NCI-H748 treated with DMSO at 0.1 percent for 48 hours (cell line): ENCODE measurements at regions not wholly inside any gene's neighbourhood (a gene's known extent, or its start where the extent isn't known, plus 50 kb on each side); places are given as distances from the start of the nearest gene placed in this dataset.
"Not testable (repeated sequence)": the region's sequence is repeated elsewhere in the genome, so short reads cannot be mapped to it uniquely, and the experiment has no call there.

ENCODE experiments used
- DNase-seq: peaks from one replicate; lab custom pipeline; 2025; lab: John Stamatoyannopoulos, UW

DNA sequence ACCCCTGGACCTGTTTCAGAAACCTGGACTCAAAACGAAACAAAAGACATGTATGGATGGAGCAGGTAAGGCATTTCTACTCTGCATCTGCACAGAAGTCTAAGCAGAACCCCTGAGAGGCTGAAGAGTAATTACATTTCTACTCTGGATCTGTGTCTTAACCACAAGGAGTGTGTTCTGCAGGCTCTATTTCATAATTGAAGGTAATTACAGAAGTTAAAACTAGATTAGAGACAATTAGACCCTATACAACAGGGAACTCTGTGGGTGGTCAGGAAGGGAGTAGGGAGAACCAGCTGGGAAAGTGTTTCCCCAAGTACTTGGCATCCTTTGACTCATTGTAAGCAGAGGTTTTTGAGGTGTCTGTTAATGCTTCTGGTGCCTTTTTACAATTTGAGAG is 69.8 kb downstream of the IGSF1 start:
- peak; percentile 53 for DNase-seq

DNA sequence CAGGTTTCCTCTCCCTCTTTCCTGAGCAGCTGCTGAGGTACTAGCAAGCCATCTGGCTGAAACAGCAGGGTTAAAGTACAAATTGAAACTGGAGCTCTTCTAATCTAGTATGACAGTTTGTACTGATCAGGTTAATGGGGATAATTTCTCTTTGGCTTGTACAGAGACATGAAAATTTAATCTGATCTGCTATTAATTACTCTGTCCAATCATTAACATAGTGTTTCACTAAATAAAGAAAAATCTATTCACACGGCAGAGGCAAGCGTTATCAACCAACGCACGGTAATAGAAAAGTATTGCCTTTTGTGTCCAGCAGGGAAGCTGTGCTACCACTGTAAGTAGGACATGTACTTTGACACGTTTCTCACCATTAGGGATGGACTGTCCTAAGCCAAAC is 71.1 kb downstream of the IGSF1 start:
- DNase-seq = no peak

DNA sequence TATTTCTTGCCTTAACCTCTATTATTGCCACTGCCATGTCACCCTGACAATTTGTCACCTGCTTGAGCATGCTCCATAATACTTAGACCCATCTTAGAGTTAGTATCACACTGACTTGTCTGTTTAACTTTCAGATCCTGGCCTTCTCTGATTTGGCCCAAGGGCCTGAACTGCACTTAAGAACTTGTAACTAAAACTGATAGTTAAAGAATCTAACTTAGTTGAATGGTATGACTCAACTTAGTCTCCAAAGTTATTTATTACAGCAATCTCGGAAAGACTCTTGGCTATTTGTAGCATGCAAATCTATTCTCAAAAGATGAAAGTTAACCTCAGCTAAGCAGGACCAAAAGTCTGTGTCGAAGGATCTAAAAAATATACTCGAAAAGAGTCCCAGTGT is 72.3 kb downstream of the IGSF1 start:
- no peak for DNase-seq

DNA sequence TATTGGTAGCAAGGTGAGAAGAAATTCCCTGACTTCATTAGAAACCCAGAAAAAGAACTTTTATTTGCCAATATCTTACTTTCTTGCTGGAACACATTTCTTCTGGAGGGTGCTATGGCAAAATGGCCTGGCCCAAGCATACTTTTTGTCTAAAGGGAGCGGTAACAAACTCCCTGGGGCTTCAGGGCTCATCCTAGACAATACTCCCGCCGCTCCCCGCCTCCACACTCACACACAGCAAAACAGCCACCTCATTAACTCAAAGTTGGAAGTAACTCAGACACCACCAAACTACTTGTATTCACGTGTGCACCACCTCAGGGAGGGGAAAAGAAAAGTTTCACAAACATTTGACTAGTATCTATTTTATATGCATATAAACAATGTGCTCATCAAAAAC is 75.7 kb downstream of the IGSF1 start:
- DNase-seq = no peak

DNA sequence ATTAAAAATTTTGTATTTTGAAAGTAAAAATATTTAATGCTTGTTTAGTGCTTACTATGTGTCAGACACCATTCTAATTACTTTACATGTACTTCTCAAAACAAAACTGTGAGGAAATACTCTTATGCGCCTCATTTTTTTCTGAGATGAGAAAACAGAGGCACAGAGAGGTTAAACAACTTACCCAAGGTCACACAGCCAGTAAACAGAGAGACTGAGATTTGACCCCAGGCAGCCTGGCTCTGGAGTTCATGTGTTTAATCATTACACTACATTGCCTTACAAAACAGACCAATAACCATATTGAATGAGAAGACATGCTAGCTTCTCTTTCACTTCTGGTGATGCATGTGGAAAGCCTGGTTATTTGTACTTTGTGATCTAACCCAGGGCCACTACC is 86.3 kb downstream of the IGSF1 start:
- DNase-seq = no peak

DNA sequence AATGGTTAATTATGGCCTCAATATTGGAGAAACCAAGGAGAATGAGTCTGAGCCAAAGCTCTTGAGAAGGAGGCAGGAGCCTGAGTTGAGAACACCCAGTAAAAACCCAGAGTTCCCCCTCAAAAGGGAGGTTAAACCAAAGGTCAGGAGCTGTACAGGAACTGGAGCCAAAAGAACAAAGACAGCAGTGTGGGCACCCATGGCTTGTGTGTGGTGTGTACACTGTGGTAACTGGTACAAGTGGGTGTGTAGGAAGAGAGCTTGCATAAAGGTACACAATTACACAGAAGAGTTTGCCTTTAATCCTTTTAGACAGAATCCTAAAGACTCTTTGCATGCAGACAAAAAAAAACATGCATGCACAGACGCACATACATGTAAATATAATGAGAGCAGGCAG is 87.1 kb downstream of the IGSF1 start:
- DNase-seq = no peak

DNA sequence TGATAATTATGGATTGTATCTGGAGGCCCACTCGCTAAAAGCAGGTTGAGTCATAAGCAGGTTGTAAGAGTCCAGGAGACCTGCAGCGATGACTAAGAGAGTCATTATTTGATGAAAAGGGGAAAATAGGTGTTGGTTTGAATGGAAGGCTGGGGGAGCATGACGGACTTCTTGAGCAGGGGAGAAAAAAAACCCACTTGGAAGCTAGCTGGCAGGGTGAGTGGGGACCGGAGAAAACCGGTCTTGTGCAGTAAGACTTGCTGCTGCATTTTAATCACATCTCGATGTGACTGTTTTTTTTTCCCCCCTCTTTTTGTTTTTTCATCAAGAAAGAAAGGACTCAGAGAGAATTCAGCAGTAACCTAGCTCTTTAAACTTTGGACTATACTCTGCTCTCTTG is 90.0 kb downstream of the IGSF1 start:
- DNase-seq = no peak

DNA sequence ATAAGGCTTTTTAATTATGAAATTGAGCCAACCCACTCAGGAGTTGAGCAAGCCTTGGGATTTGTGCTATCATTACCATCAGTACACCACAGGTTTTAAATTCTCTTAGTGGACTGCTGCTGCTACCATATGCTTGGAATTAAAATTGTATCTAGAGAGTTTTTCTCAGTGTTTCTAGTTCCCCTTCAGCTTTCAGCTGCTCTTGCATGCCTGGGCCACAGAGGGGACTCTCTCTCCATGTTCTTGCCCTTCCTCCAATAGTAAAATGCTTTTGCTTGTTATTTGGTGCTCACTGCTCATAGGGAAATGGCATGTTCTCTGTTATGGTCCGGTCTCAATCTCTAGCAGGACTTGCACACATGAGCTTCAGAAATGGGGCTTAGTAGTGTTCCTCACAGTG is 101.9 kb downstream of the IGSF1 start:
- no peak for DNase-seq

DNA sequence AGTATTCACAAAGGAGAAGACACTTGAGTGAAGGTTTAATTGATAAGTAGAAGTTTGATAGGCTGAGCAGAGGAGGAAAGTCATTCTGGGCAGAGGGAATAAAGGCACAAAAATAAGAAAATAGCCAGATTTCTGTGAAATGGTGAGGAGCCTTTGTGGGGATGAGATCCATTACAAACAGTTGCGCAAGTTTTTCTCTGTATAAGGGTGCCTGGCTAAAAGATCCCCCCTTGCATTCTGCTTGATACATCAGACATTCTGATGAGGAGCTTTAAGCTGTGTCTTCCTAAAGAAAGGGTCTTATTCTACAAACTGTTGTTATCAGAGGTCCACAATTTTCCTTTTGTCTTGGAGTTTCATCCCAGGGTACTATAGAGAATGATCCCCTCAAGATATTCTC is 112.0 kb downstream of the ARHGAP36 start:
- no peak for DNase-seq

DNA sequence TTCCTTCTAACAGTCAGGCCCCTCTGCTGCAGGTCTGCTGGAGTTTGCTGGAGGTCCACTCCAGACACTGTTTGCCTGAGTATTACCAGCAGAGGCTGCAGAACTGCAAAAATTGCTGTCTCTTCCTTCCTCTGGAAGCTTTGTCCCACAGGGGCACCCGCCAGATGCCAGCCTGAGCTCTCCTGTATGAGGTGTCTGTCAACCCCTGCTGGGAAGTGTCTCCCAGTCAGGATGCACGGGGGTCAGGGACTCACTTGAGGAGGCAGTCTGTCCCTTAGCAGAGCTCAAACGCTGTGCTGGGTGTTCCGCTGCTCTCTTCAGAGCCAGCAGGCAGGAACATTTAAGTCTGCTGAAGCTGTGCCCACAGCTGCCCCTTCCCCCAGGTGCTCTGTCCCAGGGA is 105.5 kb downstream of the ARHGAP36 start:
- not testable (repeated sequence) for DNase-seq

DNA sequence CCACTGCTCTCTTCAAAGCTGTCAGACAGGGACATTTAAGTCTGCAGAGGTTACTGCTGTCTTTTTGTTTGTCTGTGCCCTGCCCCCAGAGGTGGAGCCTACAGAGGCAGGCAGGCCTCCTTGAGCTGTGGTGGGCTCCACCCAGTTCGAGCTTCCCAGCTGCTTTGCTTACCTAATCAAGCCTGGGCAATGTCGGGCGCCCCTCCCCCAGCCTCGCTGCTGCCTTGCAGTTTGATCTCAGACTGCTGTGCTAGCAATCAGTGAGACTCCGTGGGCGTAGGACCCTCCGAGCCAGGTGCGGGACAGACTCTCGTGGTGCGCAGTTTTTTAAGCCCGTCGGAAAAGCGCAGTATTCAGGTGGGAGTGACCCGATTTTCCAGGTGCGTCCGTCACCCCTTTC is 99.5 kb downstream of the ARHGAP36 start:
- DNase-seq = not testable (repeated sequence)

DNA sequence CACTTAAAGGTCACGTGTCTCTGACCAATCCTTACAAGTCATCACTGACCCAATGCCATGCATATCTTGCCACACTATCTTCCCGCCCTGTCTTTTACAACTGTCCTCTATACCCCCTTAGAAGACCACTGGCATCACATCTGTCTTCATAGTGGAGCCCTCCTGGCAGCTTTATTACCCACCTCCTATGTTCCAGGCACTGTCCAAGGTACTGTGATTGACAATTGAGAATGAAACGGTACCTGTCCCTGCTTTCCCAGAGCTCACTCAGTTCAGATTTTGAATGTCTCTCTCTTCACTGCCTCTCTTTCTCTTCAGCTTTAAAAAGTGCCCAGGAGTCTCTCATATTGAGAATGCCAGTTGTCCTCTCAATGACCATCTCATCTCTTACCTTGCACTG is 88.6 kb downstream of the ARHGAP36 start:
- no peak for DNase-seq
